MM.1S (cell line): ENCODE measurements at regions not wholly inside any gene's neighbourhood (a gene's known extent, or its start where the extent isn't known, plus 50 kb on each side); places are given as distances from the start of the nearest gene placed in this dataset.

Source experiments
- CTCF ChIP-seq: fragments of 300-600 bp; sonication (generic); IDR thresholded peaks from 2 replicates; pipeline ENCODE4 v1.5.1; 2016; ENCODE audit warnings: antibody characterized with exemption, low read length, mixed read lengths
- EZH2 ChIP-seq: fragments of 300-600 bp; sonication (generic); optimal IDR thresholded peaks from 2 replicates; pipeline ENCODE3; 2017; ENCODE audit warnings: low read depth, mild to moderate bottlenecking, antibody characterized with exemption, low read length, mixed read lengths

GRCh38 chr10:8726084-8726778 is 671.7 kb downstream of the GATA3 start:
- TF ChIP-seq CTCF (no peak), EZH2 (no peak)
